CD4-positive, alpha-beta T cell (primary cell): ENCODE measurements at regions not wholly inside any gene's neighbourhood (a gene's known extent, or its start where the extent isn't known, plus 50 kb on each side); places are given as distances from the start of the nearest gene placed in this dataset.

ENCODE experiments used
- ATAC-seq: fragments of 200-7000 bp; cut with Tn5 transposase; one replicate; pipeline ENCODE4 v1.10.0; 2022; ENCODE audit warnings: mild to moderate bottlenecking; ENCODE audit not compliant: poor library complexity
- CTCF ChIA-PET: fragments of 350-600 bp; sonication (Branson Sonifier 250); formaldehyde crosslinking; loops from one replicate; lab custom pipeline; 2021; ENCODE audit warnings: antibody characterized with exemption, inconsistent platforms; lab: Charles Lee
- POLR2A ChIA-PET: fragments of 350-600 bp; sonication (Branson Sonifier 250); formaldehyde crosslinking; loops from one replicate; lab custom pipeline; 2021; ENCODE audit warnings: antibody characterized with exemption, inconsistent platforms; lab: Charles Lee
- DNase-seq, 14 experiments: peaks; one replicate each; pipeline ENCODE4 v3.0.0-alpha.2; 2013 to 2020; ENCODE audit warnings: mixed read lengths in 2 of 14
- H3K27ac ChIP-seq, 2 donors: one replicate each; pipeline versions ENCODE4 v1.5.1 to v1.7.0; 2013; ENCODE audit warnings: low read length in 2 of 2, low read depth in 1 of 2, mild to moderate bottlenecking in 1 of 2
- H3K27me3 ChIP-seq, 2 experiments: 1 replicate in 1 of 2; 2 replicates in 1 of 2; pipeline versions ENCODE4 v1.6.1 to v1.7.0; 2013; ENCODE audit warnings: low read length in 2 of 2, control low read depth in 1 of 2, mild to moderate bottlenecking in 1 of 2, moderate library complexity in 1 of 2; ENCODE audit not compliant: insufficient read depth in 2 of 2, control insufficient read depth in 1 of 2
- H3K36me3 ChIP-seq: one replicate; pipeline ENCODE4 v1.6.1; 2013; ENCODE audit warnings: low read length, control low read depth; ENCODE audit not compliant: insufficient read depth
- H3K4me1 ChIP-seq: one replicate; pipeline ENCODE4 v1.6.1; 2013; ENCODE audit warnings: low read length, control low read depth; ENCODE audit not compliant: insufficient read depth
- H3K4me3 ChIP-seq: one replicate; pipeline ENCODE4 v1.5.1; 2013; ENCODE audit warnings: mild to moderate bottlenecking, low read length, moderate library complexity
- H3K9me3 ChIP-seq, 2 experiments: 1 replicate in 1 of 2; 2 replicates in 1 of 2; pipeline versions ENCODE4 v1.6.1 to v1.7.0; 2013; ENCODE audit warnings: low read length in 2 of 2, mild to moderate bottlenecking in 2 of 2, control low read depth in 1 of 2, moderate library complexity in 1 of 2; ENCODE audit not compliant: control insufficient read depth in 1 of 2, insufficient read depth in 1 of 2
- H3K27ac Mint-ChIP-seq: one replicate; pipeline ENCODE4 v1.8.0; 2020; ENCODE audit warnings: mixed read lengths
- H3K27me3 Mint-ChIP-seq: one replicate; pipeline ENCODE4 v1.8.0; 2021; ENCODE audit warnings: mixed read lengths
- H3K36me3 Mint-ChIP-seq: one replicate; pipeline ENCODE4 v1.8.0; 2021; ENCODE audit warnings: low read depth, mixed read lengths
- H3K4me1 Mint-ChIP-seq: one replicate; pipeline ENCODE4 v1.8.0; 2021; ENCODE audit warnings: low read depth, mixed read lengths
- H3K4me3 Mint-ChIP-seq: one replicate; pipeline ENCODE4 v1.8.0; 2020; ENCODE audit warnings: mild to moderate bottlenecking, mixed read lengths
- H3K9me3 Mint-ChIP-seq: one replicate; pipeline ENCODE4 v1.8.0; 2020; ENCODE audit warnings: mixed read lengths
- CTCF ChIP-seq: fragments of 200-600 bp; IDR thresholded peaks from one replicate; pipeline ENCODE4 v1.8.0; 2022; ENCODE audit warnings: antibody characterized with exemption, mild to moderate bottlenecking
- intact Hi-C, 2 experiments: fragments of 100-400 bp; cut with DNase I in 1 of 2; cut with micrococcal nuclease in 1 of 2; formaldehyde crosslinking; loops; one replicate each; pipeline versions ENCODE4 v1.15.1 to v1.9.0; 2023 to 2025; cut with DNase I, micrococcal nuclease

- no peaks in the 10 kb centered on the region for H3K36me3 ChIP-seq
- H3K4me1 ChIP-seq = no peaks in the 10 kb centered on the region
- H3K9me3 Mint-ChIP-seq = peaks cover under 1% of the 10 kb centered on the region
- H3K4me3 ChIP-seq = no peak overlapping the region
- DNase-seq (no peak), ATAC-seq (no peak)
- ChIA-PET POLR2A (no interaction called here), CTCF (no interaction called here)
- no peak for TF ChIP-seq CTCF
- no peaks in the 10 kb centered on the region for H3K27me3 ChIP-seq
- no peak overlapping the region for H3K27ac Mint-ChIP-seq
- peaks cover 2% of the 10 kb centered on the region for H3K36me3 Mint-ChIP-seq
- no peaks in the 10 kb centered on the region for H3K4me1 Mint-ChIP-seq
- intact Hi-C loops = no loop called here
- H3K9me3 ChIP-seq = peaks cover 4 to 52% of the 10 kb centered on the region in 2 experiments
- H3K27me3 Mint-ChIP-seq = no peaks in the 10 kb centered on the region
- H3K27ac ChIP-seq = no peak overlapping the region
- H3K4me3 Mint-ChIP-seq = no peak overlapping the region
Measured at GRCh38 chr20:30484009-30484748, 773.3 kb upstream of the DEFB115 start.

- no peak overlapping the region for H3K27ac Mint-ChIP-seq
- Histone ChIP-seq H3K9me3 (peaks cover 4 to 58% of the 10 kb centered on the region in 2 experiments), H3K4me1 (no peaks in the 10 kb centered on the region), H3K36me3 (no peaks in the 10 kb centered on the region), H3K27ac (no peak overlapping the region), H3K4me3 (no peak overlapping the region), H3K27me3 (no peaks in the 10 kb centered on the region)
- POLR2A ChIA-PET = no interaction called here
- H3K4me1 Mint-ChIP-seq = no peaks in the 10 kb centered on the region
- TF ChIP-seq CTCF = no peak
- H3K4me3 Mint-ChIP-seq = no peak overlapping the region
- H3K27me3 Mint-ChIP-seq = no peaks in the 10 kb centered on the region
- H3K9me3 Mint-ChIP-seq = no peaks in the 10 kb centered on the region
- intact Hi-C loops = no loop called here
- no peaks in the 10 kb centered on the region for H3K36me3 Mint-ChIP-seq
- no peak for DNase-seq
- CTCF ChIA-PET = no interaction called here
- no peak for ATAC-seq
Measured at GRCh38 chr20:30484749-30485070, 772.8 kb upstream of the DEFB115 start.

GRCh38 chr20:30485331-30486102, 771.9 kb upstream of the DEFB115 start:
- H3K27me3 Mint-ChIP-seq = no peaks in the 10 kb centered on the region
- H3K4me1 Mint-ChIP-seq = no peaks in the 10 kb centered on the region
- POLR2A ChIA-PET = no interaction called here
- no peaks in the 10 kb centered on the region for H3K36me3 ChIP-seq
- no peak for TF ChIP-seq CTCF
- no peak overlapping the region for H3K4me3 Mint-ChIP-seq
- no peak overlapping the region for H3K27ac Mint-ChIP-seq
- H3K4me3 ChIP-seq = no peak overlapping the region
- peaks cover 4 to 66% of the 10 kb centered on the region in 2 experiments for H3K9me3 ChIP-seq
- intact Hi-C loops = no loop called here
- H3K27ac ChIP-seq = no peak overlapping the region
- H3K36me3 Mint-ChIP-seq = no peaks in the 10 kb centered on the region
- no peak for DNase-seq
- no peaks in the 10 kb centered on the region for H3K27me3 ChIP-seq
- no peaks in the 10 kb centered on the region for H3K4me1 ChIP-seq
- CTCF ChIA-PET = no interaction called here
- no peak for ATAC-seq
- no peaks in the 10 kb centered on the region for H3K9me3 Mint-ChIP-seq
